DOHH2 (cell line): ENCODE measurements at regions not wholly inside any gene's neighbourhood (a gene's known extent, or its start where the extent isn't known, plus 50 kb on each side); places are given as distances from the start of the nearest gene placed in this dataset.

Experiments
- CTCF ChIP-seq: fragments of 200-600 bp; sonication (generic); IDR thresholded peaks from one replicate; pipeline ENCODE4 v1.5.1; 2014; ENCODE audit warnings: antibody characterized with exemption, mild to moderate bottlenecking, low read depth, low read length; ENCODE audit not compliant: poor library complexity, severe bottlenecking
- EZH2phosphoT487 ChIP-seq: fragments of 200-600 bp; sonication (generic); IDR thresholded peaks from 2 replicates; pipeline ENCODE4 v1.6.1; 2017; ENCODE audit warnings: borderline replicate concordance, mild to moderate bottlenecking, antibody characterized with exemption, low read length, moderate library complexity, mixed read lengths

DNA sequence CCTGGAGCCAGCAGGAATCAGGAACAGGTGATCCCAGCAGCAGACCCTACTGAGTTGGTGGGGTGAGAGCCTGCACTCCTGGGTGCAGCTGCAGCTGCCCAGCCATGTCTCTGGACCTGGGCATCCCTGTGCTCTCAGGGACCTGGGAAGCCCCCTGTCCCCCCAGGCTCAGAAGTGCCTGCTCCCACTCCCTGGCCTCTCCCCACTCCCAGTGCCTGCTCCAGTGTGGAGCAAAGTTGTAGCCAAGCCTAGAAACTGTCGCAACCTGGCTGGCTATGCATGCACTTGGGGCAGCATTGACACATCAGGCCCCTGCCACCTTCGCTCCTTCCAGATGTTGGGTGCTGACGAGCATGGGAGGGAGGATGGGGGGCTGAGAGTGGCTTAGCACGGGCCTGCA, 1124.7 kb upstream of the ACVR2A start:
- TF ChIP-seq CTCF (no peak), EZH2phosphoT487 (no peak)
